ENCODE measurements at regions not wholly inside any gene's neighbourhood (a gene's known extent, or its start where the extent isn't known, plus 50 kb on each side); places are given as distances from the start of the nearest gene placed in this dataset.
"Not testable (repeated sequence)": the region's sequence is repeated elsewhere in the genome, so short reads cannot be mapped to it uniquely, and the experiment has no call there.

- ChIA-PET POLR2A (no interaction called here), CTCF (no interaction called here)
Observed at GRCh38 chr4:173111031-173111430, 57.6 kb upstream of the GALNT7 start.

GRCh38 chr4:173117430-173117829 is 51.2 kb upstream of the GALNT7 start:
- CTCF ChIA-PET; H3K9ac ChIP-seq; H3K9me2 ChIP-seq; H4K20me1 ChIP-seq (ENCODE audit: insufficient read depth); POLR2A ChIA-PET; H2AFZ ChIP-seq (ENCODE audit: low read depth); DNase-seq; H3K9me3 ChIP-seq; H3F3A ChIP-seq (replicated peaks; ENCODE audit: insufficient read depth); H3K27me3 ChIP-seq (ENCODE audit: insufficient read depth); H3K36me3 ChIP-seq (replicated peaks in 1 of 2; ENCODE audit: control insufficient read depth in 1 of 2, insufficient read depth in 2 of 2, low read length in 1 of 2); H3K4me2 ChIP-seq; H3K4me3 ChIP-seq (ENCODE audit: low read depth in 2 of 2, low read length in 1 of 2); H3K4me1 ChIP-seq (ENCODE audit: control insufficient read depth in 1 of 2, insufficient read depth in 2 of 2, low read depth in 1 of 2, low read length in 1 of 2); H3K27ac ChIP-seq (ENCODE audit: low read depth in 2 of 2, low read length in 1 of 2); H3K79me2 ChIP-seq (ENCODE audit: insufficient read depth): not testable (repeated sequence)
- 51% methylated on average over 3 of the region's 3 CpGs for WGBS (ENCODE audit: low lambda C conversion rate)

More at GRCh38 chr4:173111031-173111430, 57.6 kb upstream of the GALNT7 start:
- Histone ChIP-seq H3K36me3 (replicated peaks in 1 of 2; ENCODE audit: control insufficient read depth in 1 of 2, insufficient read depth in 2 of 2, low read length in 1 of 2) (no peaks in the 10 kb centered on the region), H3K27ac (ENCODE audit: low read depth in 2 of 2, low read length in 1 of 2) (no peak overlapping the region), H4K20me1 (ENCODE audit: insufficient read depth) (no peaks in the 10 kb centered on the region), H3K9me3 (no peaks in the 10 kb centered on the region), H2AFZ (ENCODE audit: low read depth) (no peak overlapping the region), H3K9me2 (no peaks in the 10 kb centered on the region), H3K9ac (no peak overlapping the region), H3K4me3 (ENCODE audit: low read depth in 2 of 2, low read length in 1 of 2) (no peak overlapping the region), H3K4me1 (ENCODE audit: control insufficient read depth in 1 of 2, insufficient read depth in 2 of 2, low read depth in 1 of 2, low read length in 1 of 2) (no peaks in the 10 kb centered on the region), H3F3A (replicated peaks; ENCODE audit: insufficient read depth) (no peaks in the 10 kb centered on the region), H3K79me2 (ENCODE audit: insufficient read depth) (no peaks in the 10 kb centered on the region), H3K27me3 (ENCODE audit: insufficient read depth) (no peaks in the 10 kb centered on the region), H3K4me2 (no peak overlapping the region)
- TF ChIP-seq FOXM1 (IDR thresholded peaks at IDR 0.05; ENCODE audit: low read depth) (no peak), ELF1 (IDR thresholded peaks at IDR 0.05) (no peak), TAF1 (IDR thresholded peaks at IDR 0.05; ENCODE audit: borderline replicate concordance, low read depth, low read length) (no peak), IRF3 (IDR thresholded peaks at IDR 0.05; ENCODE audit: low read depth, low read length) (no peak), RAD21 (IDR thresholded peaks at IDR 0.05; ENCODE audit: low read length) (no peak), USF1 (IDR thresholded peaks at IDR 0.05; ENCODE audit: borderline replicate concordance, low read depth) (no peak), GATA2 (CRISPR knock-in tag; IDR thresholded peaks at IDR 0.05) (no peak), YY1 (IDR thresholded peaks at IDR 0.05; ENCODE audit: low read depth) (no peak), NRF1 (IDR thresholded peaks at IDR 0.05; ENCODE audit: low read depth, low read length) (no peak), EP300 (IDR thresholded peaks at IDR 0.05; ENCODE audit: borderline replicate concordance in 1 of 2, low read depth in 1 of 2, low read length in 1 of 2) (no peak), TEAD4 (IDR thresholded peaks at IDR 0.05; ENCODE audit: borderline replicate concordance, insufficient read depth) (no peak), POLR2AphosphoS5 (IDR thresholded peaks at IDR 0.05; ENCODE audit: low read depth, low read length) (no peak), USF2 (IDR thresholded peaks at IDR 0.05; ENCODE audit: borderline replicate concordance, low read depth, low read length) (no peak), MAX (IDR thresholded peaks at IDR 0.05; ENCODE audit: low read depth) (no peak), PBX3 (IDR thresholded peaks at IDR 0.05) (no peak), CHD2 (IDR thresholded peaks at IDR 0.05; ENCODE audit: low read length, partially characterized antibody) (no peak), GABPA (IDR thresholded peaks at IDR 0.05; ENCODE audit: low read depth) (no peak)
- DNase-seq, result no peak

Measured in SK-N-SH (cell line).